GM12875 (cell line): ENCODE measurements at regions not wholly inside any gene's neighbourhood (a gene's known extent, or its start where the extent isn't known, plus 50 kb on each side); places are given as distances from the start of the nearest gene placed in this dataset.

Source experiments
- H3K4me3 ChIP-seq: one replicate; pipeline ENCODE4 v1.5.1; 2011; ENCODE audit warnings: low read depth, low read length, control low read depth
- CTCF ChIP-seq: IDR thresholded peaks from 2 replicates; pipeline ENCODE4 v1.5.1; 2011; ENCODE audit warnings: low read depth, mild to moderate bottlenecking, control low read depth, inconsistent platforms, low read length, moderate library complexity, borderline replicate concordance; ENCODE audit not compliant: insufficient read depth

- no peak overlapping the region for H3K4me3 ChIP-seq
- no peak for TF ChIP-seq CTCF
These were observed 482.9 kb upstream of the AKR1E2 start for GRCh38 chr10:4343091-4343490.

DNA sequence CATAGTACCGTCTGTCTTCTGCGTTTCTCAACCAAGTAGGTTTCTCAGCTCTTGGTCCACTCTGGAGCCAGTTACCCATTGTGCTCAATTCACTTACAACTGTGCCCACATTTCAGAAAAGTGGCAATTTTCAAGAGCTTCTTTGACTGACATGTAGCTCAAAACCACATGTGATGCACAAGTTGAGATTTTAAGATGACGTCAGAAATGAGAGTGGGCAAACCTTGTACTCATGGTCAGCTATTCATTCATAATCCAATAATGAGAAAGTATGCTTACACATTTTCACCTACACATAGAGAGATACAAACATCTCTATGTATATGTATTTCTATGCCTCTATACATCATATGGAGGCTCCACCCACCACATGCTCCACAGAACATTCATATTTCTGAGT, 487.2 kb upstream of the AKR1E2 start:
- TF ChIP-seq CTCF: no peak
- no peak overlapping the region for H3K4me3 ChIP-seq

DNA sequence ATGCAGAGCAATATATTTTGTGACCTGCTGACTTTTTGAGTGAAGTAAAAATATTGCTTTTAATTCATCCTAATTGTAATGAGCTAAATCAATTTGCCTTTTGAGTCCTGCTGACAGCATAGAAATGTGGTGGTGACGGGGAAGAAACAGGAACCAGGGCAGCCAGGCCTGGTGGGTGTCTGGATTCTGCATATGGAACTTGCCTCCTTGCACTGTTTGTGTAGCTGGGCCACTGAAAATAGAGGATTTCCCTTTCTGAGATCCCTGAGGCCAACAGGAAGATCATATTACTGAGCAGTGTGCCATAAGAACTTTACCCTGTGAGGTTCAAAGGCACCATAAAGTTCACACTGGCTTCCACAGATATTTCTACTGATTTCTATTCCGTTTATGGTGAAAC, 488.4 kb upstream of the AKR1E2 start:
- TF ChIP-seq CTCF: no peak
- H3K4me3 ChIP-seq: no peak overlapping the region

- no peak overlapping the region for H3K4me3 ChIP-seq
- no peak for TF ChIP-seq CTCF
These were observed 491.1 kb upstream of the AKR1E2 start for GRCh38 chr10:4334871-4335270.

DNA sequence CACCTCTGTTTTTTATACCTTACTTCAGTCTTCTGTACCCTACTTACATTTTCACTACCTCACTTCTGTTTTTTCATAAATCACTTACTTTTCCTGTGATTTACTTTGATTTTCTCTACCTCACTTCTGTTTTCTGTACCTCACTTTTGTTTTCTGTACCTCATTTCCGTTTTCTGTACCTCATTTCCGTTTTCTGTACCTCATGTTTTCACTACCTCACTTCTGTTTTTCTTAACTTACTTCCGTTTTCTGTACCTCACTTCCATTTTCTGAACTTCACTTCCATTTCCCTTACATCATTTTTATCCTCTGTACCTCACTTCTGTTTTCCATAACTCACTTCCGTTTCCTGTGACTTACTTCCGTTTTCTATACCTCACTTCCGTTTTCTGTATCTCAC, 492.0 kb upstream of the AKR1E2 start:
- no peak overlapping the region for H3K4me3 ChIP-seq
- TF ChIP-seq CTCF: no peak

GRCh38 chr10:4333459-4333894, 492.5 kb upstream of the AKR1E2 start:
- H3K4me3 ChIP-seq: no peak overlapping the region
- TF ChIP-seq CTCF: no peak

DNA sequence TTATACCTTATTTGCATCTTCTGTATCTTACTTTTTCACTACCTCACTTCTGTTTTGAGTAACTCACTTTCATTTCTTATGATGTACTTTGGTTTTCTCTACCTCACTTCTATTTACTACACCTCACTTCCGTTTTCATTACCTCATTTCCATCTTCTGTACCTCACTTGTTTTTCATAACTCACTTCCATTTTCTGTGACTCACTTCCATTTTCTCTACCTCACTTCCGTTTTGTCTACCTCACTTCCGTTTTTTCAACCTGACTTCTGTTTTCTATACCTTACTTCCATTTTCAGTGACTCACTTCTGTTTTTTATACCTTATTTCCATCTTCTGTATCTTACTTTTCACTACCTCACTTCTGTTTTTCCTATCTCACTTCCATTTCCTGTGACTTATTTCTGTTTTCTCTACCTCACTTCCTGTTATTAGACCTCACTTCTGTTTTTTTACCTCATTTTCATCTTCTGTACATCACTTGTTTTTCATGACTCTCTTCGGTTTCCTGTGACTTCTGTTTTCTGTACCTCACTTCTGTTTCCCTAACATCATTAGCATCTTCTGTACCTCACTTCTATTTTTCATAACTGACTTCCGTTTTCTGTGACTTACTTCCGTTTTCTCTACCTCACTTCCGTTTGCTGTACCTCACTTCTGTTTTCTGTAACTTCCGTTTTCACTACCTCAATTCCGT, 493.1 kb upstream of the AKR1E2 start:
- H3K4me3 ChIP-seq: no peak overlapping the region
- no peak for TF ChIP-seq CTCF
